DND-41 (cell line): ENCODE measurements at regions not wholly inside any gene's neighbourhood (a gene's known extent, or its start where the extent isn't known, plus 50 kb on each side); places are given as distances from the start of the nearest gene placed in this dataset.

Source experiments
- ATAC-seq: fragments of 200-7000 bp; cut with Tn5 transposase; 3 replicates; pipeline ENCODE4 v1.9.1; 2021; ENCODE audit warnings: low read depth; ENCODE audit not compliant: insufficient read depth
- DNase-seq: peaks from one replicate; pipeline ENCODE4 v3.0.0-alpha.2; 2020
- H2AFZ ChIP-seq: 2 replicates; pipeline ENCODE4 v1.6.0; 2012; ENCODE audit warnings: low read depth, low read length
- H3K27ac ChIP-seq: 2 replicates; pipeline ENCODE4 v1.5.1; 2012; ENCODE audit warnings: low read length, inconsistent platforms
- H3K27me3 ChIP-seq: fragments of 200-600 bp; sonication (generic); 2 replicates; pipeline ENCODE4 v1.6.0; 2012; ENCODE audit warnings: low read length, mild to moderate bottlenecking, inconsistent platforms; ENCODE audit not compliant: insufficient read depth, poor library complexity
- H3K36me3 ChIP-seq: 2 replicates; pipeline ENCODE4 v1.5.1; 2012; ENCODE audit warnings: low read length, inconsistent platforms; ENCODE audit not compliant: insufficient read depth
- H3K4me1 ChIP-seq: 2 replicates; pipeline ENCODE4 v1.5.1; 2012; ENCODE audit warnings: mild to moderate bottlenecking, low read length; ENCODE audit not compliant: insufficient read depth
- H3K4me2 ChIP-seq: 2 replicates; pipeline ENCODE4 v1.6.0; 2012; ENCODE audit warnings: mild to moderate bottlenecking, moderate library complexity, low read length, inconsistent platforms; ENCODE audit not compliant: insufficient read depth
- H3K4me3 ChIP-seq, 2 experiments: fragments of 200-600 bp in 1 of 2; shearing (Covaris generic) in 1 of 2; 2 replicates each; pipeline ENCODE4 v1.5.1; 2012 to 2016; ENCODE audit warnings: inconsistent platforms in 2 of 2, low read length in 2 of 2, mild to moderate bottlenecking in 2 of 2, low read depth in 1 of 2, moderate library complexity in 1 of 2
- H3K79me2 ChIP-seq: 2 replicates; pipeline ENCODE4 v1.6.0; 2012; ENCODE audit warnings: low read length, inconsistent platforms; ENCODE audit not compliant: insufficient read depth
- H3K9ac ChIP-seq: 2 replicates; pipeline ENCODE4 v1.6.0; 2012; ENCODE audit warnings: low read depth, mild to moderate bottlenecking, inconsistent platforms, low read length, moderate library complexity
- H3K9me3 ChIP-seq: 2 replicates; pipeline ENCODE4 v1.5.1; 2012; ENCODE audit warnings: low read length, moderate library complexity, mild to moderate bottlenecking, inconsistent platforms; ENCODE audit not compliant: insufficient read depth, severe bottlenecking
- H4K20me1 ChIP-seq: 2 replicates; pipeline ENCODE4 v1.6.0; 2012; ENCODE audit warnings: low read length; ENCODE audit not compliant: insufficient read depth
- CTCF ChIP-seq: IDR thresholded peaks from 2 replicates; pipeline ENCODE4 v1.5.1; 2012; ENCODE audit warnings: borderline replicate concordance, low read length, moderate library complexity, mild to moderate bottlenecking; ENCODE audit not compliant: poor library complexity, severe bottlenecking; ENCODE audit errors: extremely low read depth
- EZH2 ChIP-seq: IDR thresholded peaks from 3 replicates; pipeline ENCODE4 v1.6.1; 2012; ENCODE audit warnings: borderline replicate concordance, low read depth, mild to moderate bottlenecking, moderate library complexity, low read length, inconsistent platforms; ENCODE audit not compliant: severe bottlenecking

GRCh38 chr17:10993126-10993525 is 155.2 kb upstream of the PIRT start:
- H3K27ac ChIP-seq = no peak overlapping the region
- no peak overlapping the region for H3K4me3 ChIP-seq
- H2AFZ ChIP-seq = no peak overlapping the region
- ATAC-seq = no peak
- no peaks in the 10 kb centered on the region for H3K27me3 ChIP-seq
- no peaks in the 10 kb centered on the region for H3K79me2 ChIP-seq
- no peaks in the 10 kb centered on the region for H3K4me1 ChIP-seq
- H4K20me1 ChIP-seq = no peaks in the 10 kb centered on the region
- no peak overlapping the region for H3K9ac ChIP-seq
- H3K9me3 ChIP-seq = no peaks in the 10 kb centered on the region
- no peaks in the 10 kb centered on the region for H3K36me3 ChIP-seq
- no peak overlapping the region for H3K4me2 ChIP-seq
- no peak for DNase-seq
- TF ChIP-seq CTCF (no peak), EZH2 (no peak)

DNA sequence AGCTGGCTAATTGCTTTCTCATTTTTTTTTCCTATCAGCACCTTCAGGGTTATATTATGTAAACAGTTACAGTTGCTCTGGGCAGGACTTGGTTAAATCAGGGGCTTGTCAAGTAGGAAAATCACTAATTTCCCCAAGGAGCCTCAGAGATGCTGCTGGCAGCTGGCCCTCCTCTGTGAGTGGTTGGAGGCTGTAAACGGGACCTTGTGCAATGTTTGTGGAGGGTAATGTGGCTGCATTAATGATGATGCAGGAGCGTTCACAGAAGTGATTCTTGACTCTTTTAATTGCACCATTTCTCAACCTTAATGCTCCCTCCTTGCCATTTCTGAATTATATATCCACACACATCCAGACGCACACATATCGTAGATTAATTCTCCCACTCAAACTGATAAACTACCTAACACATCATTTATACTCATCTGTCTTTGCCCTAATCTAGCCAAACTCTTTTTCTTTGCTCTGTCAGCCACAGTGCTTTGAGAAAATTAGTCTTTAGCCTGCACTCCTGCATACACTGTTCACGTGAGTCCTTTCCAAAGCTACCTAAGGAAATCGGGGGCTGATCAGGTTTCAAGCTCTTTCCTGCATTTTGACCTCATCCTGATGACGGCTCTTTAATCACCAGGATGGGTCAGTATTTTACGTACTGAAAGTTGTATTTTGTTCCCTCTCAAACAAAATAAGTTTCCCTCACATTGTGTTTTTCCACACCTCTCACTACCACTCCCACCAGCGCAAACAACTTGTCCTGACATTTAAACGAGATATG is 154.4 kb upstream of the PIRT start:
- Histone ChIP-seq H3K27ac (no peak overlapping the region), H3K27me3 (no peaks in the 10 kb centered on the region), H4K20me1 (no peaks in the 10 kb centered on the region), H3K4me2 (no peak overlapping the region), H3K9ac (no peak overlapping the region), H3K4me3 (no peak overlapping the region), H3K36me3 (no peaks in the 10 kb centered on the region), H3K4me1 (no peaks in the 10 kb centered on the region), H2AFZ (no peak overlapping the region), H3K9me3 (no peaks in the 10 kb centered on the region), H3K79me2 (no peaks in the 10 kb centered on the region)
- TF ChIP-seq EZH2 = no peak
- no peak for TF ChIP-seq CTCF
- no peak for DNase-seq
- no peak for ATAC-seq

DNA sequence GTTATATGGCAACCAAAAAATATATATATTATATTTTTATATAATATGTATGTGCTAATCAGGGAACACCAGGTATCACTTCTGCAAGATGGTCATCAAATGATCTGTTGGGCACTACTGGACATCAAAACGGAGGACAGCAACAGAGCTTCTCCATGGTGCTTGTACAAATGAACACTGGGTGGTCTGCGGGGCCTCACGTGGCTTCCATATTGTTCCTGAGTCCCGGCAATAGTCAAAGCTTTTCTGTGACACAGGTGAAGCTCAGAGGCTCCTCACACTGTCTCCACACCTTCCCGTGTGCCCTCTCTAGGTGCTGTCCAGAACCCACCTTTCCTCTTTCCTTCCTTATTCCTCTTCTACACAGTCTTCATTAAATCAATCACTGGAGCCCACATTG is 149.9 kb upstream of the PIRT start:
- ATAC-seq = no peak

More for the DNA sequence above, 149.9 kb upstream of the PIRT start:
- Histone ChIP-seq H3K9ac (no peak overlapping the region), H3K27me3 (no peaks in the 10 kb centered on the region), H2AFZ (no peak overlapping the region), H3K4me1 (no peaks in the 10 kb centered on the region), H3K4me3 (no peak overlapping the region), H4K20me1 (no peaks in the 10 kb centered on the region), H3K79me2 (no peaks in the 10 kb centered on the region), H3K27ac (no peak overlapping the region), H3K4me2 (no peak overlapping the region), H3K9me3 (no peaks in the 10 kb centered on the region), H3K36me3 (no peaks in the 10 kb centered on the region)
- DNase-seq = no peak
- TF ChIP-seq CTCF (no peak), EZH2 (no peak)
